ENCODE measurements at regions not wholly inside any gene's neighbourhood (a gene's known extent, or its start where the extent isn't known, plus 50 kb on each side); places are given as distances from the start of the nearest gene placed in this dataset.

GRCh38 chr5:12413075-12413474 lies 508.8 kb upstream of the CTNND2 start:
- intact Hi-C loops (cut with DNase I) = no loop called here
- no peak overlapping the region for H3K4me3 ChIP-seq
- WGBS, 3 donors = 89 to 92% (median 90%) methylated on average over 2 of the region's 2 CpGs

GRCh38 chr5:12399868-12400267 lies 495.6 kb upstream of the CTNND2 start:
- Histone ChIP-seq H3K27me3 (ENCODE audit: insufficient read depth in 3 of 3, low read length in 2 of 3) (no peaks in the 10 kb centered on the region), H3K27ac (no peak overlapping the region), H3K4me1 (no peaks in the 10 kb centered on the region), H3K36me3 (ENCODE audit: insufficient read depth in 1 of 2, low read depth in 1 of 2) (no peaks in the 10 kb centered on the region), H3K4me3 (no peak overlapping the region), H3K9me3 (no peaks in the 10 kb centered on the region)
- intact Hi-C loops (cut with DNase I) = no loop called here
- no peak for TF ChIP-seq CTCF (IDR thresholded peaks at IDR 0.05)
- ATAC-seq (no peak), DNase-seq (no peak)
- WGBS, 3 donors = 76 to 83% (median 81%) methylated on average over 2 of the region's 2 CpGs

More at GRCh38 chr5:12413075-12413474, 508.8 kb upstream of the CTNND2 start:
- no peak for DNase-seq
- no peaks in the 10 kb centered on the region for H3K36me3 ChIP-seq (ENCODE audit: insufficient read depth in 1 of 2, low read depth in 1 of 2)
- H3K9me3 ChIP-seq = no peaks in the 10 kb centered on the region
- TF ChIP-seq CTCF (IDR thresholded peaks at IDR 0.05) = no peak
- ATAC-seq = no peak
- no peak overlapping the region for H3K27ac ChIP-seq
- no peaks in the 10 kb centered on the region for H3K27me3 ChIP-seq (ENCODE audit: insufficient read depth in 3 of 3, low read length in 2 of 3)
- no peaks in the 10 kb centered on the region for H3K4me1 ChIP-seq

GRCh38 chr5:12392246-12392645 lies 488.0 kb upstream of the CTNND2 start:
- Histone ChIP-seq H3K4me3 (no peak overlapping the region), H3K4me1 (no peaks in the 10 kb centered on the region), H3K27me3 (ENCODE audit: insufficient read depth in 3 of 3, low read length in 2 of 3) (no peaks in the 10 kb centered on the region), H3K36me3 (ENCODE audit: insufficient read depth in 1 of 2, low read depth in 1 of 2) (no peaks in the 10 kb centered on the region), H3K9me3 (no peaks in the 10 kb centered on the region), H3K27ac (no peak overlapping the region)
- no peak for ATAC-seq
- no peak for DNase-seq
- intact Hi-C loops (cut with DNase I) = no loop called here
- no peak for TF ChIP-seq CTCF (IDR thresholded peaks at IDR 0.05)
- WGBS, 3 donors = 48 to 82% (median 67%) methylated on average over 1 of the region's 1 CpG

- intact Hi-C loops (cut with DNase I) = no loop called here
- Histone ChIP-seq H3K4me3 (no peak overlapping the region), H3K4me1 (no peaks in the 10 kb centered on the region), H3K27ac (no peak overlapping the region), H3K9me3 (peaks cover 4% of the 10 kb centered on the region), H3K27me3 (ENCODE audit: insufficient read depth in 3 of 3, low read length in 2 of 3) (no peaks in the 10 kb centered on the region), H3K36me3 (ENCODE audit: insufficient read depth in 1 of 2, low read depth in 1 of 2) (no peaks in the 10 kb centered on the region)
- 37 to 56% (median 44%) methylated on average over 1 of the region's 1 CpG for WGBS, 3 donors
- no peak for ATAC-seq
- no peak for DNase-seq
- TF ChIP-seq CTCF (IDR thresholded peaks at IDR 0.05) = no peak
Observed at GRCh38 chr5:12385095-12385494, 480.8 kb upstream of the CTNND2 start.

GRCh38 chr5:12384005-12384404 lies 479.8 kb upstream of the CTNND2 start:
- intact Hi-C loops (cut with DNase I) = no loop called here
- Histone ChIP-seq H3K27me3 (ENCODE audit: insufficient read depth in 3 of 3, low read length in 2 of 3) (no peaks in the 10 kb centered on the region), H3K27ac (no peak overlapping the region), H3K4me1 (no peaks in the 10 kb centered on the region), H3K36me3 (ENCODE audit: insufficient read depth in 1 of 2, low read depth in 1 of 2) (no peaks in the 10 kb centered on the region), H3K4me3 (no peak overlapping the region), H3K9me3 (peaks cover 4% of the 10 kb centered on the region)
- no peak for TF ChIP-seq CTCF (IDR thresholded peaks at IDR 0.05)
- ATAC-seq (no peak), DNase-seq (no peak)
- WGBS, 3 donors = 74 to 84% (median 80%) methylated on average over 5 of the region's 5 CpGs
